ENCODE measurements at regions not wholly inside any gene's neighbourhood (a gene's known extent, or its start where the extent isn't known, plus 50 kb on each side); places are given as distances from the start of the nearest gene placed in this dataset.

DNA sequence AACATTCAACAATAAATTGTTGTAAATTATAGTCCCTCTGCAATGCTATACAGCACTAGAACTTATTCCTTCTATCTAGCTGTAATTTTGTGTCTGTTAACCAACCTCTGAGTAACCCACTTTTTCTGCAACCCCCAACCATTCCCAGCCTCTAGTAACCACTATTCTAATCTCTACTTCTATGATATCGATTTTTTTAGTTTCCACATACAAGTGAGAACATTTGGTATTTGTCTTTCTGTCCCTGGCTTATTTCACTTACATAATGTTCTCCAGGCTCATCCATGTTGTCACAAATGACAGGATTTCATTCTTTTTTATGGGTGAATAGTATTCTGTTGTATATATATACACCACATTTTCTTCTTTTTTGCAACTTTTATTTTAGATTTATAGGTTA lies 147.6 kb downstream of the MAIP1 start:
- Histone ChIP-seq H3K4me1 (no peaks in the 10 kb centered on the region), H3K9me3 (no peaks in the 10 kb centered on the region), H3K36me3 (ENCODE audit: control insufficient read depth, insufficient read depth, low read length) (no peaks in the 10 kb centered on the region), H3K27me3 (replicated peaks; ENCODE audit: control insufficient read depth, insufficient read depth, low read length) (no peaks in the 10 kb centered on the region), H3K4me3 (ENCODE audit: low read depth, low read length) (no peak overlapping the region)
- intact Hi-C loops (cut with micrococcal nuclease; ENCODE audit: unreplicated experiment): no loop called here
- CTCF ChIA-PET: no interaction called here
- H3K9me3 Mint-ChIP-seq (ENCODE audit: unreplicated experiment): no peaks in the 10 kb centered on the region
- no peaks in the 10 kb centered on the region for H3K36me3 Mint-ChIP-seq (ENCODE audit: insufficient read depth, unreplicated experiment)
- BruUV-seq (replicated peaks): no TSS peak
- no peak overlapping the region for H3K4me3 Mint-ChIP-seq (ENCODE audit: unreplicated experiment)
- TF ChIP-seq CTCF (IDR thresholded peaks at IDR 0.05; ENCODE audit: insufficient read depth in 1 of 2, low read depth in 1 of 2, low read length in 1 of 2, severe bottlenecking in 1 of 2, unreplicated experiment in 1 of 2): no peak
- no peaks in the 10 kb centered on the region for H3K4me1 Mint-ChIP-seq (ENCODE audit: low read depth, unreplicated experiment)
- no peak for DNase-seq
- POLR2A ChIA-PET: no interaction called here
- H3K27ac Mint-ChIP-seq (ENCODE audit: unreplicated experiment): no peak overlapping the region
- no peaks in the 10 kb centered on the region for H3K27me3 Mint-ChIP-seq (ENCODE audit: insufficient read depth, unreplicated experiment)

- no peak overlapping the region for H3K4me3 Mint-ChIP-seq (ENCODE audit: unreplicated experiment)
- H3K9me3 Mint-ChIP-seq (ENCODE audit: unreplicated experiment): no peaks in the 10 kb centered on the region
- no peaks in the 10 kb centered on the region for H3K36me3 ChIP-seq (ENCODE audit: control insufficient read depth, insufficient read depth, low read length)
- no peaks in the 10 kb centered on the region for H3K27me3 Mint-ChIP-seq (ENCODE audit: insufficient read depth, unreplicated experiment)
- H3K4me1 ChIP-seq: no peaks in the 10 kb centered on the region
- H3K4me3 ChIP-seq (ENCODE audit: low read depth, low read length): no peak overlapping the region
- no peaks in the 10 kb centered on the region for H3K27me3 ChIP-seq (replicated peaks; ENCODE audit: control insufficient read depth, insufficient read depth, low read length)
- no peaks in the 10 kb centered on the region for H3K36me3 Mint-ChIP-seq (ENCODE audit: insufficient read depth, unreplicated experiment)
- no peak for DNase-seq
- TF ChIP-seq CTCF (IDR thresholded peaks at IDR 0.05; ENCODE audit: insufficient read depth in 1 of 2, low read depth in 1 of 2, low read length in 1 of 2, severe bottlenecking in 1 of 2, unreplicated experiment in 1 of 2): no peak
- H3K27ac Mint-ChIP-seq (ENCODE audit: unreplicated experiment): no peak overlapping the region
- ChIA-PET CTCF (no interaction called here), POLR2A (no interaction called here)
- no peaks in the 10 kb centered on the region for H3K9me3 ChIP-seq
- intact Hi-C loops (cut with micrococcal nuclease; ENCODE audit: unreplicated experiment): no loop called here
- no TSS peak for BruUV-seq (replicated peaks)
- H3K4me1 Mint-ChIP-seq (ENCODE audit: low read depth, unreplicated experiment): no peaks in the 10 kb centered on the region
These were observed 148.6 kb downstream of the MAIP1 start for GRCh38 chr2:200104015-200104414.

GRCh38 chr2:200107514-200108217 lies 152.3 kb downstream of the MAIP1 start:
- H3K4me1 Mint-ChIP-seq (ENCODE audit: low read depth, unreplicated experiment): no peaks in the 10 kb centered on the region
- no peak overlapping the region for H3K27ac Mint-ChIP-seq (ENCODE audit: unreplicated experiment)
- H3K27me3 Mint-ChIP-seq (ENCODE audit: insufficient read depth, unreplicated experiment): no peaks in the 10 kb centered on the region
- Histone ChIP-seq H3K9me3 (no peaks in the 10 kb centered on the region), H3K36me3 (ENCODE audit: control insufficient read depth, insufficient read depth, low read length) (no peaks in the 10 kb centered on the region), H3K4me1 (no peaks in the 10 kb centered on the region), H3K27me3 (replicated peaks; ENCODE audit: control insufficient read depth, insufficient read depth, low read length) (no peaks in the 10 kb centered on the region), H3K4me3 (ENCODE audit: low read depth, low read length) (no peak overlapping the region)
- no TSS peak for BruUV-seq (replicated peaks)
- POLR2A ChIA-PET: no interaction called here
- no peaks in the 10 kb centered on the region for H3K36me3 Mint-ChIP-seq (ENCODE audit: insufficient read depth, unreplicated experiment)
- TF ChIP-seq CTCF (IDR thresholded peaks at IDR 0.05; ENCODE audit: insufficient read depth in 1 of 2, low read depth in 1 of 2, low read length in 1 of 2, severe bottlenecking in 1 of 2, unreplicated experiment in 1 of 2): no peak
- H3K4me3 Mint-ChIP-seq (ENCODE audit: unreplicated experiment): no peak overlapping the region
- CTCF ChIA-PET: no interaction called here
- intact Hi-C loops (cut with micrococcal nuclease; ENCODE audit: unreplicated experiment): no loop called here
- no peaks in the 10 kb centered on the region for H3K9me3 Mint-ChIP-seq (ENCODE audit: unreplicated experiment)
- DNase-seq: no peak

Data from Caco-2 (cell line).